ENCODE measurements at regions not wholly inside any gene's neighbourhood (a gene's known extent, or its start where the extent isn't known, plus 50 kb on each side); places are given as distances from the start of the nearest gene placed in this dataset.

- DNase-seq (ENCODE audit: low read depth in 2 of 2), result peak in 1 of 2 donors; percentile 44
These were observed 441.0 kb downstream of the PTPRU start for GRCh38 chr1:29677028-29678024.

DNA sequence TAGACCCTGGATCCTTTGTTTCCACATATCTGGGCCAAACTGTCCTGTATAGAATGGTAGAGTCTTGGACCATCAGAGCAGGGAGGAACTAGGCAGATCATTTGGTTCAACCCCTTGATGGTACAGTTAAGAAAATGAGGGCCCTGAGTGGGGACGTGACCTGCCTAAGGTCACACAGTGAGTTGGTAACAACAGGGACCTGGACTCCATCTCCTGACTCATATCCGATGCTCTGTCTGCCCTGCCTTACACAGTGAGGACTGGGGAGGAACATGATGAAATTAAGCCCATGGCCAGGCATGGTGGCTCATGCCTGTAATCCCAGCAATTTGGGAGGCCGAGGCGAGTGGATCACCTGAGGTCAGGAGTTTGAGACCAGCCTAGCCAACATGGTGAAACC, 440.2 kb downstream of the PTPRU start:
- no peak for DNase-seq (ENCODE audit: low read depth in 2 of 2)

GRCh38 chr1:29675481-29676263, 439.4 kb downstream of the PTPRU start:
- peak; percentile 61 to 92 for DNase-seq (ENCODE audit: low read depth in 2 of 2)

DNA sequence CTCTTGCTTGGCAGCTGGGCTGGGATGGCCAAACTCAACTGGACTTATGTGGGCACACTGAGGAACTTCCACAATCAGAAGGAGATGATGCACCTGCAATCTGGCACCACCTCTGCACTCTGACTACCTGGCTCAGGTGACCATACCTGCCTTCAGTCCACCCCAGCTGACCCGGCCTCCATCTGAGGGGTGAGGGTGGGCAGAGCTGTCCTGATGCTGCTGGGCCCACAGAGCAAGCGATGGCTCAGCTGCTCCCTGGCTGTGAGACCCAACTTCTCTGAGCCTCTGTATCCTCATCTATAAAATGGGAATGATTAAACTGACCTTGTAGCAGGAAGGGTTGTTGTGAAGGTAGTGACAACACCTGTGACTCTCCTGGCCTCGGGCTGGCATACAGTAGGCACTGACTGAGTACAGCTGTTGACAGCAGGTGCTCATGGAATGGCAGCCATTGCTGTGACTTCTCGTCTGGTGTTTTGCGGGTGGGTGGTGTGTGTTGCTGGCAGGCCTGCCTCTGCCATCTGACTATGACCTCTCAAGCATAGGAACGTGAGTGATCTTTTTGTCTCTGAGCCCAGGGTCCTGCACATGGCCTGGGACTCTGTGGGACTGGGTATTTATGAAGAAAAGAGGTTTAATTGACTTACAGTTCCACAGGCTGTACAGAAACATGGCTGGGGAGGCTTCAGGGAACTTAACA, 438.5 kb downstream of the PTPRU start:
- no peak for DNase-seq (ENCODE audit: low read depth in 2 of 2)

GRCh38 chr1:29673669-29674626, 437.6 kb downstream of the PTPRU start:
- DNase-seq (ENCODE audit: low read depth in 2 of 2), result no peak

DNA sequence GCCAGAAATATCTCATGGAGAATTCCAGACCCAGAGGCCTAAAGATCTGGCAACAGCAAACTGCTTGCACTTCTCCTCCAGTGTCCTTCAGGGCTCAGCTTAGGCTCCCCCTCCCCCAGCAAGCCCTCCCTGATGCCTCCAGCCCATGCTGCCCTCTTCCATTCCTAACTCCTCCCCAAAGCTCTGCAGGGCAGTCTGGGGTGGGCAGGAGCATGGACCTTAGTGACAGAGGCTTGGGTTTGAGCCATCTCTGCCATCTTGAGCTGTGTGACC, 436.8 kb downstream of the PTPRU start:
- DNase-seq (ENCODE audit: low read depth in 2 of 2), result no peak

DNA sequence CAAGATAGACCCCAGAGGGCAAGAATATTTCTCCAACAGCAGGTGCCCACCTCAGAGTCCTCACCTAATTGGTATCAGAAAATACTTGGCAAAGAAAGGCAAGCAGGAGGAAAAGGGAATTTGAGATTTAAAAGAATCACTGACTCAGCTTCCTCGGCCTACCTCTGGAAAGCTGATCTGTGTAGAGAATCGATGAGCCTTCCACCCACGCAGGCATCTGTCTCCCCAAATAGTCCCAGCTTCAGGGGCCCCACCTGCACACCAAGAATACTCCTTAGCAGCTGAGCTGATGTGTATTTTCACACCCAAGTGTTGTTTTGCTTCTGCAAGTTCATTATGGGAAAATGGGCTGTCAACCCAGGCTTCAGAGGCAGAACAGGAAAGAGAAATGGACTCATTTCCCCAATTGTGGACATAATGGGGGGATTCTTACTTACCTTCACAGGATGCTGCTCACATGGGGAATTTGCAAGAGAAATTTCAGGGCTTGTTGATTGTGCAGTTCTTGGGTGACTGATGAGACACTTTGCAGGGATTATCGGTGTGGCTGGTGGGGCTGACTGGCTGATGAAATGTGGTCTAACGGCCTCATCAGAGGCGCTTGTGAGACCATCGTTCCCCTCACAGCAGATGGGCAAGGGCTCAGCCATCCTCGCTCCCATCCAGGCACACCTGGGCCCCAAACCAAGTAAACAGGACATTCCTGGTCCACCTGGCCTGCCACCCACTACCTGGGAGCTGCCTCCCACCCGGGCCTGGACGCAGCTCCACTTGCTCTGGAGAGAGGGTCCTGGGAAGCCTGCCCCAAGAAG, 436.3 kb downstream of the PTPRU start:
- DNase-seq (ENCODE audit: low read depth in 2 of 2), result no peak

- DNase-seq (ENCODE audit: low read depth in 2 of 2), result no peak
These were observed 435.4 kb downstream of the PTPRU start for GRCh38 chr1:29671446-29672356.

- no peak for DNase-seq (ENCODE audit: low read depth in 2 of 2)
These were observed 434.4 kb downstream of the PTPRU start for GRCh38 chr1:29670752-29671151.

GRCh38 chr1:29669912-29670311, 433.6 kb downstream of the PTPRU start:
- no peak for DNase-seq (ENCODE audit: low read depth in 2 of 2)

GRCh38 chr1:29669158-29669871, 433.0 kb downstream of the PTPRU start:
- no peak for DNase-seq (ENCODE audit: low read depth in 2 of 2)

DNA sequence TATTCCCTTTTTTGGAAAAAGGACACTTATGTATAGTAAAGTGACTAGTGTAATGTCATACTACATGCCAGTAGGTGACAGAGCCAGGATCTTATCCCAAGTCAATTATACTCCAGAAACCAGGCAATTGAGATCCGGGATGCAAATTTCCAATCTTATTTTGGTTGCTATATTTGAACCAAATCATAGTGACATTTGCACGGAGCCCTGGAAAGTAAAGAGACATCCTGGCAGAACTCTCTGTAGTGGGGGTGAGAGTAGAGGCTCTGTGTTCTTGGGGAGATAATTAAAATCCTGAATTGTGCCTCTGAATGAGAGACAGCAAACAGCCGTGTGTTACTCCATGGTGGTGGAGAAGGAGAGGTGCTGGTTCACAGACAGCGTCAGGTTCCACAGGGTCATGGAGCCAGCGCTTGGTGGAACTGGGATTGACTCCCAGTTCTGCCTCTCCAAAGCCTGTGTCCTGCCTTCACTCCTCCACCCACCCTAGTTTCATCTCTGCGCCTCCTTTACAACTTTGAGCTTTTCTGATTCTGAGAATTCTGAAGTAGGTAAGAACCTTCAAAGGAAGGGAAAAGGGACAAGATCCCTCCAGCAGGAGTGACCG, 432.3 kb downstream of the PTPRU start:
- no peak for DNase-seq (ENCODE audit: low read depth in 2 of 2)

DNA sequence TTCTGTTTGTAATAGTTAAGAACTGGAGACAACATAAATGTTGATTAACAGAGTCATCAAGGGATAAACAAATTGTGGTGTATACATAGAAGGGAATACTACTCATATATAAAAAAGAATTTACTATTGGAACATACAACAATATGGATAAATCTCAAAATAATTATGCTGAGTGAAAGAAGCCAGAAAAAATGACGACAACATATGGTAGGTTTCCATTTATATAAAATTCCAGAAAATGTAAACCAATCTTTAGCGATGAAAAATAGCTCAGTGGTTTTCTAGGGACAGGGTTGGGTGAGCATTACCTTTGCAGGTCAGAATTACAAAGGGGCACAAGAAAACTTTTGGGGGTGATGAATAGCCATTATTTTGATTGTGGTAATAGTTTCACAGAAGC, 431.6 kb downstream of the PTPRU start:
- no peak for DNase-seq (ENCODE audit: low read depth in 2 of 2)

GRCh38 chr1:29664711-29665110, 428.4 kb downstream of the PTPRU start:
- no peak for DNase-seq (ENCODE audit: low read depth in 2 of 2)

DNA sequence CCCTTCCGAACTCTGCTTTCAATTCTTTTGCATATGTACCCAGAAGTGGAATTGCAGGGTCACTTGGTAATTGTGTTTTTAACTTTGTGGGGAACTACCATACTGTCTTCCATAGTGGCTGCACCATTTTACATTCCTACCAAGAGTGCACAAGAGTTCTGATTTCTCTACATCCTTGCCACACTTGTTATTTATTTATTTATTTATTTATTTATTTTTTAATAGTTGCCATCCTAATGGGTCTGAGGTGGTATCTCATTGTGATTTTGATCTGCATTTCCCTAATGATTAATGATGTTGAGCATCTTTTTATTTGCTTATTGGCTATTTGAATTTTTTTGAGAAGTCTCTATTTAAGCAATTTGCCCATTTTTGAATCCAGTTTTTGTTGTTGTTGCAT, 422.4 kb downstream of the PTPRU start:
- no peak for DNase-seq (ENCODE audit: low read depth in 2 of 2)

- DNase-seq (ENCODE audit: low read depth in 2 of 2), result no peak
These were observed 421.5 kb downstream of the PTPRU start for GRCh38 chr1:29657816-29658215.

- peak in 1 of 2 donors; percentile 20 for DNase-seq (ENCODE audit: low read depth in 2 of 2)
These were observed 419.9 kb downstream of the PTPRU start for GRCh38 chr1:29655945-29656850.

Measured in lung microvascular endothelial cell (primary cell).